GM10266 (cell line): ENCODE measurements at regions not wholly inside any gene's neighbourhood (a gene's known extent, or its start where the extent isn't known, plus 50 kb on each side); places are given as distances from the start of the nearest gene placed in this dataset.

Source experiments
- DNase-seq: peaks from one replicate; pipeline ENCODE4 v3.0.0; 2012; ENCODE audit errors: extremely low spot score
- CTCF ChIP-seq: IDR thresholded peaks from 2 replicates; pipeline ENCODE4 v1.5.1; 2012; ENCODE audit warnings: mild to moderate bottlenecking, low read depth; ENCODE audit not compliant: control insufficient read depth, insufficient read depth; ENCODE audit errors: missing control alignments

GRCh38 chrX:39247536-39247935, 446.3 kb downstream of the MID1IP1 start:
- TF ChIP-seq CTCF, result no peak

GRCh38 chrX:39248330-39248729, 447.1 kb downstream of the MID1IP1 start:
- DNase-seq, result no peak
- TF ChIP-seq CTCF, result no peak

More at GRCh38 chrX:39247536-39247935, 446.3 kb downstream of the MID1IP1 start:
- DNase-seq, result no peak

- DNase-seq, result no peak
- TF ChIP-seq CTCF, result no peak
Observed at GRCh38 chrX:39249999-39250398, 448.7 kb downstream of the MID1IP1 start.

GRCh38 chrX:39251995-39252394, 450.7 kb downstream of the MID1IP1 start:
- no peak for TF ChIP-seq CTCF
- no peak for DNase-seq

GRCh38 chrX:39253551-39253950, 452.3 kb downstream of the MID1IP1 start:
- TF ChIP-seq CTCF, result no peak
- no peak for DNase-seq

GRCh38 chrX:39258331-39258730, 457.1 kb downstream of the MID1IP1 start:
- TF ChIP-seq CTCF, result no peak
- no peak for DNase-seq

- no peak for TF ChIP-seq CTCF
- DNase-seq, result no peak
Observed at GRCh38 chrX:39260965-39261364, 459.7 kb downstream of the MID1IP1 start.
